Stimulated activated effector memory CD8-positive, alpha-beta T cell treated with anti-CD3 and anti-CD28 coated beads, Interleukin-12 subunit alpha, Interleukin-12 subunit beta, amount 100 ng/mL, for 72 hours (primary cell): ENCODE measurements at regions not wholly inside any gene's neighbourhood (a gene's known extent, or its start where the extent isn't known, plus 50 kb on each side); places are given as distances from the start of the nearest gene placed in this dataset.

ENCODE experiments used
- ATAC-seq: fragments of 150-1000 bp; cut with Tn5 transposase; 2 replicates; pipeline ENCODE4 v1.10.0; 2021
- DNase-seq, 2 donors: peaks; one replicate each; pipeline ENCODE4 v3.0.0; 2021 to 2022; ENCODE audit warnings: low spot score in 2 of 2
- H3K27ac Mint-ChIP-seq: one replicate; pipeline ENCODE4 v1.8.0; 2022; ENCODE audit warnings: mild to moderate bottlenecking, mixed read lengths
- H3K36me3 Mint-ChIP-seq: one replicate; pipeline ENCODE4 v1.8.0; 2022; ENCODE audit warnings: mild to moderate bottlenecking, mixed read lengths
- H3K4me1 Mint-ChIP-seq: one replicate; pipeline ENCODE4 v1.8.0; 2022; ENCODE audit warnings: mixed read lengths
- H3K4me3 Mint-ChIP-seq: one replicate; pipeline ENCODE4 v1.8.0; 2022; ENCODE audit warnings: mild to moderate bottlenecking, mixed read lengths
- H3K9me3 Mint-ChIP-seq: one replicate; pipeline ENCODE4 v1.8.0; 2022; ENCODE audit warnings: mixed read lengths

GRCh38 chr15:35674873-35675781, 129.2 kb upstream of the DPH6 start:
- ATAC-seq, result no peak
- no peak overlapping the region for H3K27ac Mint-ChIP-seq
- H3K4me1 Mint-ChIP-seq, result peaks cover 6% of the 10 kb centered on the region
- no peaks in the 10 kb centered on the region for H3K9me3 Mint-ChIP-seq
- H3K4me3 Mint-ChIP-seq, result no peak overlapping the region
- H3K36me3 Mint-ChIP-seq, result no peaks in the 10 kb centered on the region
- no peak for DNase-seq

- H3K9me3 Mint-ChIP-seq, result no peaks in the 10 kb centered on the region
- ATAC-seq (no peak), DNase-seq (no peak)
- no peak overlapping the region for H3K27ac Mint-ChIP-seq
- no peak overlapping the region for H3K4me3 Mint-ChIP-seq
- H3K4me1 Mint-ChIP-seq, result no peaks in the 10 kb centered on the region
- no peaks in the 10 kb centered on the region for H3K36me3 Mint-ChIP-seq
Observed at GRCh38 chr15:35678774-35679173, 132.8 kb upstream of the DPH6 start.

GRCh38 chr15:35679186-35679585, 133.2 kb upstream of the DPH6 start:
- Mint-ChIP-seq H3K36me3 (no peaks in the 10 kb centered on the region), H3K4me1 (no peaks in the 10 kb centered on the region), H3K4me3 (no peak overlapping the region), H3K27ac (no peak overlapping the region), H3K9me3 (no peaks in the 10 kb centered on the region)
- ATAC-seq (no peak), DNase-seq (no peak)

- Mint-ChIP-seq H3K4me3 (no peak overlapping the region), H3K4me1 (no peaks in the 10 kb centered on the region), H3K36me3 (no peaks in the 10 kb centered on the region), H3K27ac (no peak overlapping the region), H3K9me3 (no peaks in the 10 kb centered on the region)
- no peak for DNase-seq
- no peak for ATAC-seq
Observed at GRCh38 chr15:35680951-35681350, 135.0 kb upstream of the DPH6 start.

- H3K4me1 Mint-ChIP-seq, result no peaks in the 10 kb centered on the region
- H3K36me3 Mint-ChIP-seq, result no peaks in the 10 kb centered on the region
- DNase-seq (no peak), ATAC-seq (no peak)
- H3K9me3 Mint-ChIP-seq, result no peaks in the 10 kb centered on the region
- no peak overlapping the region for H3K4me3 Mint-ChIP-seq
- H3K27ac Mint-ChIP-seq, result no peak overlapping the region
Observed at GRCh38 chr15:35686347-35686746, 140.4 kb upstream of the DPH6 start.

- H3K4me3 Mint-ChIP-seq, result no peak overlapping the region
- H3K9me3 Mint-ChIP-seq, result no peaks in the 10 kb centered on the region
- no peak overlapping the region for H3K27ac Mint-ChIP-seq
- no peak for ATAC-seq
- no peaks in the 10 kb centered on the region for H3K4me1 Mint-ChIP-seq
- no peaks in the 10 kb centered on the region for H3K36me3 Mint-ChIP-seq
- no peak for DNase-seq
Observed at GRCh38 chr15:35689266-35689665, 143.3 kb upstream of the DPH6 start.

- DNase-seq (no peak), ATAC-seq (no peak)
- H3K9me3 Mint-ChIP-seq, result no peaks in the 10 kb centered on the region
- no peaks in the 10 kb centered on the region for H3K4me1 Mint-ChIP-seq
- no peak overlapping the region for H3K27ac Mint-ChIP-seq
- H3K4me3 Mint-ChIP-seq, result no peak overlapping the region
- no peaks in the 10 kb centered on the region for H3K36me3 Mint-ChIP-seq
Observed at GRCh38 chr15:35690089-35690488, 144.1 kb upstream of the DPH6 start.

- Mint-ChIP-seq H3K4me1 (no peaks in the 10 kb centered on the region), H3K9me3 (no peaks in the 10 kb centered on the region), H3K4me3 (no peak overlapping the region), H3K27ac (no peak overlapping the region), H3K36me3 (no peaks in the 10 kb centered on the region)
- DNase-seq (no peak), ATAC-seq (no peak)
Observed at GRCh38 chr15:35690698-35691116, 144.7 kb upstream of the DPH6 start.

GRCh38 chr15:35691173-35691761, 145.3 kb upstream of the DPH6 start:
- H3K36me3 Mint-ChIP-seq, result no peaks in the 10 kb centered on the region
- no peak overlapping the region for H3K27ac Mint-ChIP-seq
- no peaks in the 10 kb centered on the region for H3K4me1 Mint-ChIP-seq
- no peak overlapping the region for H3K4me3 Mint-ChIP-seq
- DNase-seq (no peak), ATAC-seq (no peak)
- H3K9me3 Mint-ChIP-seq, result no peaks in the 10 kb centered on the region

- ATAC-seq (no peak), DNase-seq (no peak)
- Mint-ChIP-seq H3K36me3 (no peaks in the 10 kb centered on the region), H3K9me3 (no peaks in the 10 kb centered on the region), H3K27ac (no peak overlapping the region), H3K4me3 (no peak overlapping the region), H3K4me1 (no peaks in the 10 kb centered on the region)
Observed at GRCh38 chr15:35691891-35692867, 146.2 kb upstream of the DPH6 start.

- no peak overlapping the region for H3K27ac Mint-ChIP-seq
- no peaks in the 10 kb centered on the region for H3K9me3 Mint-ChIP-seq
- no peak for ATAC-seq
- no peaks in the 10 kb centered on the region for H3K36me3 Mint-ChIP-seq
- DNase-seq, result no peak
- no peaks in the 10 kb centered on the region for H3K4me1 Mint-ChIP-seq
- H3K4me3 Mint-ChIP-seq, result no peak overlapping the region
Observed at GRCh38 chr15:35693286-35693685, 147.3 kb upstream of the DPH6 start.

- Mint-ChIP-seq H3K27ac (no peak overlapping the region), H3K4me3 (no peak overlapping the region), H3K36me3 (no peaks in the 10 kb centered on the region), H3K9me3 (no peaks in the 10 kb centered on the region), H3K4me1 (no peaks in the 10 kb centered on the region)
- ATAC-seq (no peak), DNase-seq (no peak)
Observed at GRCh38 chr15:35693886-35694285, 147.9 kb upstream of the DPH6 start.

GRCh38 chr15:35695003-35695402, 149.0 kb upstream of the DPH6 start:
- no peak for ATAC-seq
- Mint-ChIP-seq H3K9me3 (no peaks in the 10 kb centered on the region), H3K27ac (no peak overlapping the region), H3K4me1 (no peaks in the 10 kb centered on the region), H3K4me3 (no peak overlapping the region), H3K36me3 (no peaks in the 10 kb centered on the region)
- DNase-seq, result no peak

- no peak overlapping the region for H3K4me3 Mint-ChIP-seq
- no peak overlapping the region for H3K27ac Mint-ChIP-seq
- ATAC-seq (no peak), DNase-seq (no peak)
- H3K4me1 Mint-ChIP-seq, result no peaks in the 10 kb centered on the region
- no peaks in the 10 kb centered on the region for H3K36me3 Mint-ChIP-seq
- no peaks in the 10 kb centered on the region for H3K9me3 Mint-ChIP-seq
Observed at GRCh38 chr15:35696767-35697231, 150.8 kb upstream of the DPH6 start.

GRCh38 chr15:35697549-35698299, 151.8 kb upstream of the DPH6 start:
- H3K27ac Mint-ChIP-seq, result no peak overlapping the region
- no peaks in the 10 kb centered on the region for H3K36me3 Mint-ChIP-seq
- no peaks in the 10 kb centered on the region for H3K9me3 Mint-ChIP-seq
- DNase-seq, result no peak
- no peaks in the 10 kb centered on the region for H3K4me1 Mint-ChIP-seq
- no peak overlapping the region for H3K4me3 Mint-ChIP-seq
- ATAC-seq, result no peak
